Esophagus muscularis mucosa (tissue), 4 donors: ENCODE measurements at regions not wholly inside any gene's neighbourhood (a gene's known extent, or its start where the extent isn't known, plus 50 kb on each side); places are given as distances from the start of the nearest gene placed in this dataset.
"Not testable (repeated sequence)": the region's sequence is repeated elsewhere in the genome, so short reads cannot be mapped to it uniquely, and the experiment has no call there.

Experiments used
- CTCF ChIP-seq, 3 experiments: fragments of 200-600 bp in 2 of 3; fragments of 450-650 bp in 1 of 3; sonication (generic) in 2 of 3; IDR thresholded peaks; one replicate each; pipeline ENCODE4 v1.5.1; 2017 to 2019; ENCODE audit warnings: antibody characterized with exemption in 3 of 3, mild to moderate bottlenecking in 2 of 3, moderate library complexity in 1 of 3
- EP300 ChIP-seq: sonication (generic); formaldehyde crosslinking; IDR thresholded peaks from one replicate; pipeline ENCODE4 v1.6.1; 2017; ENCODE audit warnings: antibody characterized with exemption
- POLR2A ChIP-seq: fragments of 450-650 bp; IDR thresholded peaks from one replicate; pipeline ENCODE4 v1.6.1; 2017; ENCODE audit warnings: antibody characterized with exemption, moderate library complexity, mild to moderate bottlenecking, low read depth
- POLR2AphosphoS5 ChIP-seq, 2 donors: sonication (generic); formaldehyde crosslinking; IDR thresholded peaks; one replicate each; pipeline ENCODE4 v1.6.1; 2017; ENCODE audit warnings: antibody characterized with exemption in 2 of 2

DNA sequence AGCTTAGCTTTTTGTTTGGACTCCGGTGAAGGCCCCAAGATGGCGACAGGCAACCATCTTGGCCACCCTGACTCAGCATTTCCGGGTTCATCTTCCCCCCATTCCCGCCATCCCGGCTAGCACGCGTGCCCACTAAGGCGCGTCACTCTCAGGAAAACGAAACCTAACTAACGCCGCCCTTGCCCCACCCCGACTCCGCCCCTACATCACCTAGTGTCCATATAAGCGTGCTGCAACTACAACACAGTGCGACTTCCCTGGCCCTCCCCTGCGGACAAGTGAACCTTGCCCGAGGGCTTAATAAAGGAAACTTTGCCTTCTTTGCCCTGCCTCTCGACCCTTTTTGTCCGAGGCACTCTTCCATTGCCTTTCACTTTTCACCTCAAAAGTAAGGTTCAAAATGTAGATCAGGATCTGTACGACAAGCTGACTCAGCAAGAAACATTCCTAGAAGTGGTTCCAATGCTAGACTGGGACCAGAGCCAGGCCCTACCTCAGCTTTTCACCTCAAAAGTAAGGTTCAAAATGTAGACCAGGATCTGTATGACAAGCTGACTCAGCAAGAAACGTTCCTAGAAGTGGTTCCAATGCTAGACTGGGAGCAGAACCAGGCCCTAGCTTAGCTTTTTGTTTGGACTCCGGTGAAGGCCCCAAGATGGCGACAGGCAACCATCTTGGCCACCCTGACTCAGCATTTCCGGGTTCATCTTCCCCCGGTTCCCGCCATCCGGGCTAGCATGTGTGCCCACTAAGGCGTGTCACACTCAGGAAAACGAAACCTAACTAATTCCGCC, 51.9 kb upstream of the TMEM97 start:
- TF ChIP-seq CTCF (IDR thresholded peaks at IDR 0.05); POLR2AphosphoS5 (IDR thresholded peaks at IDR 0.05); POLR2A; EP300: not testable (repeated sequence)
